HL-60 (cell line): ENCODE measurements at regions not wholly inside any gene's neighbourhood (a gene's known extent, or its start where the extent isn't known, plus 50 kb on each side); places are given as distances from the start of the nearest gene placed in this dataset.

ENCODE experiments used
- CTCF ChIP-seq: IDR thresholded peaks from one replicate; pipeline ENCODE4 v1.5.1; 2011; ENCODE audit warnings: low read length, control low read depth, inconsistent platforms; ENCODE audit not compliant: insufficient read depth
- GABPA ChIP-seq: IDR thresholded peaks from 2 replicates; pipeline ENCODE4 v1.6.1; 2012; ENCODE audit warnings: low read depth
- POLR2AphosphoS5 ChIP-seq: IDR thresholded peaks from 2 replicates; pipeline ENCODE4 v1.6.1; 2012; ENCODE audit warnings: low read depth
- SPI1 ChIP-seq: IDR thresholded peaks from 2 replicates; pipeline ENCODE4 v1.6.1; 2012; ENCODE audit warnings: low read depth, mild to moderate bottlenecking, borderline replicate concordance

GRCh38 chr2:21945658-21946057 is 821.9 kb downstream of the TDRD15 start:
- no peak for TF ChIP-seq CTCF
- TF ChIP-seq SPI1, result no peak
- no peak for TF ChIP-seq POLR2AphosphoS5
- no peak for TF ChIP-seq GABPA
